HL-60 (cell line): ENCODE measurements at regions not wholly inside any gene's neighbourhood (a gene's known extent, or its start where the extent isn't known, plus 50 kb on each side); places are given as distances from the start of the nearest gene placed in this dataset.

ENCODE experiments used
- DNase-seq, 2 experiments: peaks; one replicate each; pipeline ENCODE4 v3.0.0-alpha.2; 2010 to 2020; ENCODE audit warnings: low read depth in 1 of 2, low spot score in 1 of 2
- H3K27ac ChIP-seq: fragments of 250-450 bp; sonication (Bioruptor Pico); replicated peaks from 2 replicates; pipeline ENCODE4 v1.5.1; 2020; ENCODE audit warnings: mild to moderate bottlenecking, moderate library complexity
- H3K27me3 ChIP-seq: fragments of 250-450 bp; sonication (Bioruptor Pico); 2 replicates; pipeline ENCODE4 v1.5.1; 2021; ENCODE audit warnings: mild to moderate bottlenecking, moderate library complexity; ENCODE audit not compliant: insufficient read depth, poor library complexity, severe bottlenecking
- H3K4me3 ChIP-seq: replicated peaks from 2 replicates; pipeline ENCODE4 v1.5.1; 2011; ENCODE audit warnings: mild to moderate bottlenecking, control low read depth, low read length; ENCODE audit not compliant: insufficient read depth
- CTCF ChIP-seq: IDR thresholded peaks from one replicate; pipeline ENCODE4 v1.5.1; 2011; ENCODE audit warnings: low read length, control low read depth, inconsistent platforms; ENCODE audit not compliant: insufficient read depth
- GABPA ChIP-seq: IDR thresholded peaks from 2 replicates; pipeline ENCODE4 v1.6.1; 2012; ENCODE audit warnings: low read depth
- POLR2AphosphoS5 ChIP-seq: IDR thresholded peaks from 2 replicates; pipeline ENCODE4 v1.6.1; 2012; ENCODE audit warnings: low read depth
- REST ChIP-seq: IDR thresholded peaks from 2 replicates; pipeline ENCODE4 v1.6.1; 2012; ENCODE audit warnings: low read depth; ENCODE audit not compliant: insufficient replicate concordance
- SPI1 ChIP-seq: IDR thresholded peaks from 2 replicates; pipeline ENCODE4 v1.6.1; 2012; ENCODE audit warnings: low read depth, mild to moderate bottlenecking, borderline replicate concordance

- H3K27me3 ChIP-seq, result no peaks in the 10 kb centered on the region
- H3K4me3 ChIP-seq, result no peak overlapping the region
- no peak for DNase-seq
- no peak overlapping the region for H3K27ac ChIP-seq
- TF ChIP-seq REST, result no peak
- TF ChIP-seq POLR2AphosphoS5, result no peak
- TF ChIP-seq CTCF, result no peak
- TF ChIP-seq GABPA, result no peak
- no peak for TF ChIP-seq SPI1
Observed at GRCh38 chr1:228810395-228810758, 75.1 kb downstream of the RHOU start.

- DNase-seq, result no peak
- H3K4me3 ChIP-seq, result no peak overlapping the region
- TF ChIP-seq SPI1, result no peak
- TF ChIP-seq REST, result no peak
- TF ChIP-seq POLR2AphosphoS5, result no peak
- no peak for TF ChIP-seq CTCF
- no peak overlapping the region for H3K27ac ChIP-seq
- no peaks in the 10 kb centered on the region for H3K27me3 ChIP-seq
Observed at GRCh38 chr1:228810878-228811711, 75.8 kb downstream of the RHOU start.

GRCh38 chr1:228811712-228812305 is 76.5 kb downstream of the RHOU start:
- H3K27ac ChIP-seq, result no peak overlapping the region
- TF ChIP-seq REST, result no peak
- TF ChIP-seq GABPA, result no peak
- no peak for TF ChIP-seq CTCF
- no peak for TF ChIP-seq POLR2AphosphoS5
- TF ChIP-seq SPI1, result no peak

More at GRCh38 chr1:228811712-228812305, 76.5 kb downstream of the RHOU start:
- Histone ChIP-seq H3K27me3 (no peaks in the 10 kb centered on the region), H3K4me3 (no peak overlapping the region)
- no peak for DNase-seq
